ENCODE measurements at regions not wholly inside any gene's neighbourhood (a gene's known extent, or its start where the extent isn't known, plus 50 kb on each side); places are given as distances from the start of the nearest gene placed in this dataset.

DNA sequence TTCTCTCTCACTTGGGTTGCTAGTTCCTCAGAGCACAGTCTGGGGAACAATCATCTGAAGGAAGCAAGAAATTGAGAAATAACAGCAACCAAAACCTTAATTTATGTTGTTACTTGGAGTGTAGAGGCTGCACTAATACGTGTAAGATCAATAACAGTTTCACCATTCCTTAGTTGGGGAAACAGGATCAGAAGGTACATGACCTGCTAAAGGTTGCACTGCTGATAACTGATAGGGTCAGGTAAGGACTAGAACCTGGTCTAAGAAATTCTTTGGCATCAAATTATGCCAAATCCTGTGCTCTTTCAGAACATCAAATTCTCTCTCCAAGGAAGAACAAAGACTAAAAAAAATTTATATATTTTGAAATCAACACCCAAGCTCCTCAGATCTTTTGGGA is 278.6 kb upstream of the C9orf72 start:
- DNase-seq (no peak), ATAC-seq (ENCODE audit: low read depth) (no peak)
- Histone ChIP-seq H3K36me3 (ENCODE audit: control insufficient read depth, insufficient read depth, low read length) (no peaks in the 10 kb centered on the region), H3K56ac (ENCODE audit: extremely low read depth, insufficient read depth, low read length) (no peak overlapping the region), H2AK5ac (ENCODE audit: low read depth, low read length) (no peak overlapping the region), H3K23ac (ENCODE audit: low read depth, low read length) (no peak overlapping the region), H4K20me1 (ENCODE audit: insufficient read depth, low read length) (no peaks in the 10 kb centered on the region), H3K9me1 (ENCODE audit: insufficient read depth, low read length) (no peaks in the 10 kb centered on the region), H3K4me2 (ENCODE audit: low read depth, low read length) (no peak overlapping the region), H3K79me1 (ENCODE audit: low read depth in 1 of 2, low read length in 2 of 2) (no peaks in the 10 kb centered on the region), H3K9ac (ENCODE audit: low read depth, low read length) (no peak overlapping the region), H3K27me3 (ENCODE audit: control insufficient read depth, insufficient read depth, low read length) (no peaks in the 10 kb centered on the region), H3K27ac (ENCODE audit: insufficient read depth, low read length) (no peak overlapping the region), H2BK120ac (ENCODE audit: low read depth, low read length) (no peak overlapping the region), H3K18ac (ENCODE audit: low read depth, low read length) (no peak overlapping the region), H4K8ac (ENCODE audit: low read depth in 2 of 2, low read length in 2 of 2) (no peak overlapping the region), H2BK5ac (ENCODE audit: low read depth, low read length, poor library complexity, severe bottlenecking) (no peak overlapping the region), H3K4me1 (ENCODE audit: control insufficient read depth, insufficient read depth, low read length) (no peaks in the 10 kb centered on the region), H3K9me3 (ENCODE audit: control insufficient read depth, insufficient read depth, low read length) (no peaks in the 10 kb centered on the region), H2BK15ac (ENCODE audit: low read depth, low read length) (no peak overlapping the region), H4K5ac (ENCODE audit: low read depth, low read length) (no peak overlapping the region), H2AK9ac (replicated peaks; ENCODE audit: low read depth, low read length, poor library complexity) (no peak overlapping the region), H2BK20ac (ENCODE audit: low read depth, low read length) (no peak overlapping the region), H3K4me3 (ENCODE audit: insufficient read depth, low read depth, low read length) (no peak overlapping the region), H3K4ac (ENCODE audit: low read depth, low read length) (no peak overlapping the region), H4K91ac (ENCODE audit: insufficient read depth, low read depth, low read length) (no peak overlapping the region), H2AFZ (replicated peaks; ENCODE audit: low read length, poor library complexity) (no peak overlapping the region), H3K14ac (replicated peaks; ENCODE audit: low read depth, low read length) (no peak overlapping the region)
- TF ChIP-seq, protein P1, sequence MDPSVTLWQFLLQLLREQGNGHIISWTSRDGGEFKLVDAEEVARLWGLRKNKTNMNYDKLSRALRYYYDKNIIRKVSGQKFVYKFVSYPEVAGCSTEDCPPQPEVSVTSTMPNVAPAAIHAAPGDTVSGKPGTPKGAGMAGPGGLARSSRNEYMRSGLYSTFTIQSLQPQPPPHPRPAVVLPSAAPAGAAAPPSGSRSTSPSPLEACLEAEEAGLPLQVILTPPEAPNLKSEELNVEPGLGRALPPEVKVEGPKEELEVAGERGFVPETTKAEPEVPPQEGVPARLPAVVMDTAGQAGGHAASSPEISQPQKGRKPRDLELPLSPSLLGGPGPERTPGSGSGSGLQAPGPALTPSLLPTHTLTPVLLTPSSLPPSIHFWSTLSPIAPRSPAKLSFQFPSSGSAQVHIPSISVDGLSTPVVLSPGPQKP (IDR thresholded peaks at IDR 0.05; ENCODE audit: borderline replicate concordance, low read depth, low read length) = no peak
- in situ Hi-C loops (cut with MboI; ENCODE audit: low sequenced_read_pairs) (no loop called here), dilution Hi-C loops (cut with HindIII; ENCODE audit: low sequenced_read_pairs, unreplicated experiment) (no loop called here), intact Hi-C loops (cut with micrococcal nuclease) (no loop called here)
- no TSS peak for BruUV-seq (replicated peaks)
- no CpG with 5 or more reads among the region's 1 CpG for WGBS, 2 experiments (ENCODE audit: extremely low coverage in 2 of 2, insufficient read length in 1 of 2)
- ChIA-PET CTCF (no interaction called here), POLR2A (ENCODE audit: unreplicated experiment) (no interaction called here)
